ENCODE measurements at regions not wholly inside any gene's neighbourhood (a gene's known extent, or its start where the extent isn't known, plus 50 kb on each side); places are given as distances from the start of the nearest gene placed in this dataset.

- no peak overlapping the region for H3K4me3 ChIP-seq (ENCODE audit: extremely low read depth in 1 of 4, insufficient read depth in 2 of 4, low read depth in 3 of 4, low read length in 4 of 4)
- CTCF ChIA-PET (ENCODE audit: partially characterized antibody): interaction anchor here (0.6 to 2.0 kb wide), 6 partner anchors 11 to 161 kb away, joined by 3 to 5 read pairs (median 4); no protein-coding TSS in a partner anchor
- H3K23me2 ChIP-seq (ENCODE audit: low read depth, low read length): no peaks in the 10 kb centered on the region; the same call in 1 of the 2 replicates
- H3K9me3 ChIP-seq (ENCODE audit: insufficient read depth in 2 of 2, low read depth in 1 of 2, low read length in 1 of 2): peaks cover 0 to 3% of the 10 kb centered on the region in 2 experiments; a peak in 1 of 4 replicates
- POLR2A ChIA-PET (ENCODE audit: partially characterized antibody): no interaction called here
- H2BK5ac ChIP-seq (ENCODE audit: low read depth, low read length): no peak overlapping the region
- no peak overlapping the region for H3K56ac ChIP-seq (replicated peaks; ENCODE audit: insufficient read length, low read depth, low read length)
- H3K9ac ChIP-seq (replicated peaks in 1 of 4; ENCODE audit: extremely low read depth in 1 of 4, low read depth in 3 of 4, low read length in 3 of 4): no peak overlapping the region
- H4K91ac ChIP-seq (replicated peaks; ENCODE audit: insufficient read length, low read length): no peak overlapping the region
- no peaks in the 10 kb centered on the region for H3K79me2 ChIP-seq (ENCODE audit: control insufficient read depth in 1 of 2, insufficient read depth in 2 of 2, low read length in 2 of 2)
- H4K8ac ChIP-seq (ENCODE audit: extremely low read depth, insufficient read depth, low read length): no peak overlapping the region
- DNase-seq (ENCODE audit: low read depth in 1 of 2, low spot score in 2 of 2) (no peak), FAIRE-seq (no peak)
- no peak overlapping the region for H2AFZ ChIP-seq (ENCODE audit: low read length)
- no peak overlapping the region for H3K18ac ChIP-seq (ENCODE audit: extremely low read depth, low read length)
- H3K4me1 ChIP-seq (replicated peaks in 1 of 4; ENCODE audit: control insufficient read depth in 3 of 4, insufficient read depth in 4 of 4, low read length in 3 of 4): no peaks in the 10 kb centered on the region
- H2BK20ac ChIP-seq (ENCODE audit: low read length): no peak overlapping the region
- no peak overlapping the region for H2BK12ac ChIP-seq (ENCODE audit: low read depth, low read length)
- no peaks in the 10 kb centered on the region for H3K27me3 ChIP-seq (replicated peaks in 1 of 4; ENCODE audit: control insufficient read depth in 3 of 4, extremely low read depth in 1 of 4, insufficient read depth in 3 of 4, low read length in 3 of 4)
- no peak overlapping the region for H3K14ac ChIP-seq (ENCODE audit: insufficient read length)
- H4K20me1 ChIP-seq (replicated peaks in 1 of 2; ENCODE audit: control insufficient read depth in 1 of 2, insufficient read depth in 2 of 2, low read length in 2 of 2): no peaks in the 10 kb centered on the region
- no peak overlapping the region for H3K4me2 ChIP-seq (ENCODE audit: insufficient read depth in 1 of 2, low read depth in 2 of 2, low read length in 2 of 2)
- H3K4ac ChIP-seq (replicated peaks; ENCODE audit: insufficient read length, low read depth, low read length): no peak overlapping the region
- H3K23ac ChIP-seq (ENCODE audit: insufficient read length): no peak overlapping the region
- H3K36me3 ChIP-seq (ENCODE audit: control insufficient read depth in 2 of 4, insufficient read depth in 4 of 4, low read length in 3 of 4): no peaks in the 10 kb centered on the region
- H4K5ac ChIP-seq (ENCODE audit: insufficient read length, low read depth, low read length): no peak overlapping the region
- no peak overlapping the region for H2BK15ac ChIP-seq (ENCODE audit: low read length)
- H3K79me1 ChIP-seq (ENCODE audit: low read depth, low read length): no peaks in the 10 kb centered on the region
- H2BK120ac ChIP-seq (replicated peaks; ENCODE audit: low read depth, low read length): no peak overlapping the region
- 87% methylated on average over 1 of the region's 1 CpG; no CpG with 5 or more reads in 1 of the 2 experiments for WGBS, 2 experiments (ENCODE audit: extremely low coverage in 1 of 2, insufficient coverage in 1 of 2, insufficient read length in 1 of 2, insufficient replicate concordance in 2 of 2, low coverage in 1 of 2, low lambda C conversion rate in 2 of 2, missing lambda C conversion rate in 1 of 2)
- H3K27ac ChIP-seq (ENCODE audit: low read depth, low read length): no peak overlapping the region
- H2AK5ac ChIP-seq (ENCODE audit: low read depth, low read length): no peak overlapping the region
- TF ChIP-seq POLR2AphosphoS5 (IDR thresholded peaks at IDR 0.05; ENCODE audit: low read depth, low read length) (no peak), CHD2 (IDR thresholded peaks at IDR 0.05; ENCODE audit: low read length) (no peak), FOSL1 (IDR thresholded peaks at IDR 0.05; ENCODE audit: insufficient read depth, low read depth, low read length) (no peak), TAF1 (IDR thresholded peaks at IDR 0.05; ENCODE audit: low read depth, low read length) (no peak), JUND (IDR thresholded peaks at IDR 0.05; ENCODE audit: low read length) (no peak), CEBPB (IDR thresholded peaks at IDR 0.05; ENCODE audit: low read depth, low read length) (no peak), ZNF274 (IDR thresholded peaks at IDR 0.05; ENCODE audit: borderline replicate concordance, extremely low read depth, low read length) (no peak), ATF3 (IDR thresholded peaks at IDR 0.05; ENCODE audit: insufficient read depth, low read depth, low read length) (no peak), SIN3A (conservative IDR thresholded peaks at IDR 0.05 in 1 of 2, IDR thresholded peaks at IDR 0.05 in 1 of 2; ENCODE audit: low read depth in 1 of 2, low read length in 2 of 2) (no peak), RBBP5 (IDR thresholded peaks at IDR 0.05; ENCODE audit: borderline replicate concordance, low read depth, low read length) (no peak), CBX5 (IDR thresholded peaks at IDR 0.05; ENCODE audit: low read depth, low read length) (no peak), KDM5A (IDR thresholded peaks at IDR 0.05; ENCODE audit: low read length) (no peak), SRF (IDR thresholded peaks at IDR 0.05; ENCODE audit: low read depth, low read length) (no peak), KDM1A (IDR thresholded peaks at IDR 0.05; ENCODE audit: borderline replicate concordance, low read length) (no peak), TCF12 (IDR thresholded peaks at IDR 0.05; ENCODE audit: low read depth, low read length) (no peak), HDAC6 (IDR thresholded peaks at IDR 0.05; ENCODE audit: low read depth, low read length) (no peak)
Observed at GRCh38 chr7:20557116-20557515, 58.4 kb upstream of the ABCB5 start.

Data from H1 (cell line).